ENCODE measurements at regions not wholly inside any gene's neighbourhood (a gene's known extent, or its start where the extent isn't known, plus 50 kb on each side); places are given as distances from the start of the nearest gene placed in this dataset.
A peak's percentile ranks its signal among the peaks of the same experiment; 100 is the strongest.

- Histone ChIP-seq H3K9me3 (no peaks in the 10 kb centered on the region), H3K4me3 (no peak overlapping the region), H3K27ac (no peak overlapping the region), H3K4me1 (peaks cover 0 to 7% (median 0%) of the 10 kb centered on the region in 9 donors), H3K27me3 (peaks cover 0 to 18% (median 0%) of the 10 kb centered on the region in 7 donors), H3K36me3 (no peaks in the 10 kb centered on the region)
- TF ChIP-seq, protein P1, sequence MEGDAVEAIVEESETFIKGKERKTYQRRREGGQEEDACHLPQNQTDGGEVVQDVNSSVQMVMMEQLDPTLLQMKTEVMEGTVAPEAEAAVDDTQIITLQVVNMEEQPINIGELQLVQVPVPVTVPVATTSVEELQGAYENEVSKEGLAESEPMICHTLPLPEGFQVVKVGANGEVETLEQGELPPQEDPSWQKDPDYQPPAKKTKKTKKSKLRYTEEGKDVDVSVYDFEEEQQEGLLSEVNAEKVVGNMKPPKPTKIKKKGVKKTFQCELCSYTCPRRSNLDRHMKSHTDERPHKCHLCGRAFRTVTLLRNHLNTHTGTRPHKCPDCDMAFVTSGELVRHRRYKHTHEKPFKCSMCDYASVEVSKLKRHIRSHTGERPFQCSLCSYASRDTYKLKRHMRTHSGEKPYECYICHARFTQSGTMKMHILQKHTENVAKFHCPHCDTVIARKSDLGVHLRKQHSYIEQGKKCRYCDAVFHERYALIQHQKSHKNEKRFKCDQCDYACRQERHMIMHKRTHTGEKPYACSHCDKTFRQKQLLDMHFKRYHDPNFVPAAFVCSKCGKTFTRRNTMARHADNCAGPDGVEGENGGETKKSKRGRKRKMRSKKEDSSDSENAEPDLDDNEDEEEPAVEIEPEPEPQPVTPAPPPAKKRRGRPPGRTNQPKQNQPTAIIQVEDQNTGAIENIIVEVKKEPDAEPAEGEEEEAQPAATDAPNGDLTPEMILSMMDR (IDR thresholded peaks at IDR 0.05): no peak
- no peak for ATAC-seq
- intact Hi-C loops (cut with DNase I): no loop called here
- 86 to 96% methylated on average over 2 of the region's 2 CpGs for WGBS, 2 donors
- no peak for DNase-seq
Observed at GRCh38 chr4:10243856-10244255, 127.3 kb upstream of the WDR1 start.

DNA sequence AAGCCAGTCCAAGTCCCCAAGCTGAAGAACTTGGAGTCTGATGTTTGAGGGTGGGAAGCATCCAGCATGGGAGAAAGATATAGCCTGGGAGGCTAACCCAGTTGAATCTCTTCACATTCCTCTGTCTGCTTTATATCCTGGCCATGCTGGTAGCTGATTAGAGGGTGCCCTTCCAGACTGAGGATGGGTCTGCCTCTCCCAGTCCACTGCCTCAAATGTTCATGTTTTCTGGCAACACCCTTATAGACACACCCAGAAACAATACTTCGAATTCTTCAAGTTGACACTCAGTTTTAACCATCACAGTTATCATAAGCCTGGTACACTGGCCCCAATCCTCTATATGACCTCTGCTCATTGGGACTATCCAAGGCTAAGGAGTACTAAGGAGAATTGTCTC is 124.1 kb upstream of the WDR1 start:
- intact Hi-C loops (cut with DNase I): no loop called here
- Histone ChIP-seq H3K4me3 (no peak overlapping the region), H3K4me1 (peaks cover 0 to 7% (median 0%) of the 10 kb centered on the region in 9 donors), H3K27me3 (peaks cover 0 to 9% (median 0%) of the 10 kb centered on the region in 7 donors), H3K9me3 (no peaks in the 10 kb centered on the region), H3K27ac (no peak overlapping the region), H3K36me3 (no peaks in the 10 kb centered on the region)
- ATAC-seq: no peak
- WGBS, 2 donors: 0 to 29% methylated on average over 1 of the region's 1 CpG
- TF ChIP-seq, protein P1 (IDR thresholded peaks at IDR 0.05): no peak
- DNase-seq: no peak

- peaks cover 0 to 9% (median 0%) of the 10 kb centered on the region in 7 donors for H3K27me3 ChIP-seq
- WGBS, 2 donors: 55 to 57% methylated on average over 7 of the region's 7 CpGs
- intact Hi-C loops (cut with DNase I): no loop called here
- no peak overlapping the region for H3K4me3 ChIP-seq
- TF ChIP-seq, protein P1 (IDR thresholded peaks at IDR 0.05): no peak
- DNase-seq (no peak), ATAC-seq (peak in 3 of 8 donors; percentile 55 to 70 (median 67))
- H3K9me3 ChIP-seq: no peaks in the 10 kb centered on the region
- no peak overlapping the region for H3K27ac ChIP-seq
- no peaks in the 10 kb centered on the region for H3K36me3 ChIP-seq
- peaks cover 0 to 7% (median 0%) of the 10 kb centered on the region in 9 donors for H3K4me1 ChIP-seq
Observed at GRCh38 chr4:10239982-10240654, 123.5 kb upstream of the WDR1 start.

GRCh38 chr4:10237131-10237530 is 120.5 kb upstream of the WDR1 start:
- DNase-seq: no peak
- H3K4me3 ChIP-seq: no peak overlapping the region
- peaks cover 0 to 4% (median 0%) of the 10 kb centered on the region in 7 donors for H3K27me3 ChIP-seq
- peaks cover 0 to 7% (median 0%) of the 10 kb centered on the region in 9 donors for H3K4me1 ChIP-seq
- TF ChIP-seq, protein P1 (IDR thresholded peaks at IDR 0.05): no peak
- intact Hi-C loops (cut with DNase I): no loop called here
- H3K27ac ChIP-seq: no peak overlapping the region
- H3K36me3 ChIP-seq: no peaks in the 10 kb centered on the region
- H3K9me3 ChIP-seq: no peaks in the 10 kb centered on the region
- ATAC-seq: no peak
- WGBS, 2 donors: 64 to 71% methylated on average over 1 of the region's 1 CpG
